Kidney (tissue), 13 donors: ENCODE measurements at regions not wholly inside any gene's neighbourhood (a gene's known extent, or its start where the extent isn't known, plus 50 kb on each side); places are given as distances from the start of the nearest gene placed in this dataset.

Source experiments
- DNase-seq, 5 donors: peaks; one replicate each; pipeline ENCODE4 v3.0.0-alpha.2; 2013 to 2020
- FAIRE-seq: peaks from 2 replicates; lab custom pipeline; 2012; peaks lifted over from hg19 to GRCh38; lab: Jason Lieb, UNC
- H3K27ac ChIP-seq, 2 donors: one replicate each; pipeline ENCODE4 v1.7.0; 2013; ENCODE audit warnings: low read depth in 2 of 2, low read length in 2 of 2, inconsistent platforms in 1 of 2
- H3K27me3 ChIP-seq: one replicate; pipeline ENCODE4 v1.7.1; 2013; ENCODE audit warnings: low read length, inconsistent platforms; ENCODE audit not compliant: control insufficient read depth, insufficient read depth
- H3K36me3 ChIP-seq, 3 donors: one replicate each; pipeline versions ENCODE4 v1.7.0 to v1.7.1; 2013; ENCODE audit warnings: low read length in 3 of 3, control low read depth in 1 of 3, inconsistent platforms in 1 of 3; ENCODE audit not compliant: insufficient read depth in 3 of 3, control insufficient read depth in 2 of 3
- H3K4me1 ChIP-seq, 3 donors: one replicate each; pipeline versions ENCODE4 v1.7.0 to v1.7.1; 2013; ENCODE audit warnings: low read length in 3 of 3, inconsistent platforms in 1 of 3, low read depth in 1 of 3; ENCODE audit not compliant: control insufficient read depth in 2 of 3, insufficient read depth in 2 of 3
- H3K4me3 ChIP-seq, 3 donors: one replicate each; pipeline versions ENCODE4 v1.7.0 to v1.8.1; 2013; ENCODE audit warnings: low read length in 3 of 3, control low read depth in 1 of 3, inconsistent platforms in 1 of 3
- H3K9ac ChIP-seq, 3 donors: one replicate each; pipeline versions ENCODE4 v1.7.0 to v1.7.1; 2013; ENCODE audit warnings: low read length in 3 of 3, control low read depth in 1 of 3, inconsistent platforms in 1 of 3
- H3K9me3 ChIP-seq, 3 donors: one replicate each; pipeline versions ENCODE4 v1.7.0 to v1.7.1; 2013; ENCODE audit warnings: low read length in 3 of 3, control low read depth in 1 of 3, inconsistent platforms in 1 of 3; ENCODE audit not compliant: control insufficient read depth in 2 of 3, insufficient read depth in 1 of 3
- intact Hi-C: fragments of 100-400 bp; cut with DNase I; formaldehyde crosslinking; loops from one replicate; pipeline ENCODE4 v1.11.1; 2022
- TF ChIP-seq, protein P1 (sequence below): IDR thresholded peaks from 3 replicates; pipeline ENCODE4 v1.5.1; 2012; ENCODE audit warnings: mild to moderate bottlenecking, moderate library complexity, borderline replicate concordance; ENCODE audit not compliant: insufficient read depth; ENCODE audit errors: extremely low read depth
- donor health status: control.
- donor health status: control.
- donor health status: control.
- donor health status: control.
- donor health status: control.
- donor health status: DM: yes; HTN: yes; CAD: no.
- donor health status: Normal renal cell carcinoma (clear cell type).

DNA sequence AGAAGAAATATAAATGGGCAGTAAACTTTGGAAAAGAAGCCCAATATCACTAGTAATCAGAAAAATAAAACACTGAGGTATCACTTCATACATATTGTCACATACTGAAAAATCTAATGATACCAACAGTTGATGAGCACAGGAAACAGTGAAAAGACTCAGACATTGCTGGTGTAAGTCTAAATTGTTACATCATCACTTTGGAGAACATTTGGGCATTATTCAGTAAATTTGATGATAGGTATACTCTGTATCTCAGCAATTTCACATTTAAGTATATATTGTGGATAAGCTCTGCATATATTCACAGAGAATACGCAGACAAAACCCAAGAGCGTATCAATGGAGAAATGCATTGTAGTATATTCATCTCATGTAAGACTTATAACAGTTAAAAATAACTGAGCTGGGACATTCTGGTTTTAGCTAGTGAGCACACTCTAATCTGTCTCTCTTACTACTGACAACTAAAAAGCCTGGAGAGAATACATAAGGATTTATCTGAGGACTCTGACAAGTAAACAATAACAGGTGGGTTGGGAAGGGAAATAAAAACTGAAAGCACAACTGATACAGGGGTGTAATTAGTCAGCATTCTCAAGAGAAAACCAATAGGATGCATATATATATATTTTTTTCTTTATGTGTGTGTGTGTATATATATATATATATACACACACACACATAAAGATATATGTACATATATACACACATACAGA is 212.7 kb upstream of the JUN start:
- intact Hi-C loops, result no loop called here
- Histone ChIP-seq H3K27me3 (no peaks in the 10 kb centered on the region), H3K9ac (no peak overlapping the region), H3K36me3 (no peaks in the 10 kb centered on the region), H3K27ac (no peak overlapping the region), H3K4me1 (no peaks in the 10 kb centered on the region), H3K4me3 (no peak overlapping the region), H3K9me3 (no peaks in the 10 kb centered on the region)
- no peak for FAIRE-seq
- TF ChIP-seq, protein P1, sequence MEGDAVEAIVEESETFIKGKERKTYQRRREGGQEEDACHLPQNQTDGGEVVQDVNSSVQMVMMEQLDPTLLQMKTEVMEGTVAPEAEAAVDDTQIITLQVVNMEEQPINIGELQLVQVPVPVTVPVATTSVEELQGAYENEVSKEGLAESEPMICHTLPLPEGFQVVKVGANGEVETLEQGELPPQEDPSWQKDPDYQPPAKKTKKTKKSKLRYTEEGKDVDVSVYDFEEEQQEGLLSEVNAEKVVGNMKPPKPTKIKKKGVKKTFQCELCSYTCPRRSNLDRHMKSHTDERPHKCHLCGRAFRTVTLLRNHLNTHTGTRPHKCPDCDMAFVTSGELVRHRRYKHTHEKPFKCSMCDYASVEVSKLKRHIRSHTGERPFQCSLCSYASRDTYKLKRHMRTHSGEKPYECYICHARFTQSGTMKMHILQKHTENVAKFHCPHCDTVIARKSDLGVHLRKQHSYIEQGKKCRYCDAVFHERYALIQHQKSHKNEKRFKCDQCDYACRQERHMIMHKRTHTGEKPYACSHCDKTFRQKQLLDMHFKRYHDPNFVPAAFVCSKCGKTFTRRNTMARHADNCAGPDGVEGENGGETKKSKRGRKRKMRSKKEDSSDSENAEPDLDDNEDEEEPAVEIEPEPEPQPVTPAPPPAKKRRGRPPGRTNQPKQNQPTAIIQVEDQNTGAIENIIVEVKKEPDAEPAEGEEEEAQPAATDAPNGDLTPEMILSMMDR, result no peak
- DNase-seq, result no peak

DNA sequence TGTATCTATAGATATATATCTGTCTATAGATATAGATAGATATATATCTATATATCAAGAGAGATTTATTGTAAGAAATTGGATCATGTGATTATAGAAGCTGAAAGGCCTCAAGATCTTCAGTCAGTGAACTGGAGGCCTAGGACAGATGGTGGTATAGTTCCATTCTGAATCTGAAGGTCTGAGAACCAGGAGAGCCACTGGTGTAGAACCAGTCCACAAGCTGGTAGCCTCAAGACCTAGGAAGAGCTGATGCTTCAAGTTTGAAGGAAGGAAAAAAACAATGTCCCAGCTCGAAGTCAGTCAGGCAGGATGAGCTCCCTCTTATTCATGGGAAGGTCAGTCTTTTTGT is 213.2 kb upstream of the JUN start:
- TF ChIP-seq, protein P1, result no peak
- H3K9ac ChIP-seq, result no peak overlapping the region
- H3K9me3 ChIP-seq, result no peaks in the 10 kb centered on the region
- intact Hi-C loops, result no loop called here
- DNase-seq (no peak), FAIRE-seq (no peak)
- no peak overlapping the region for H3K27ac ChIP-seq
- H3K4me3 ChIP-seq, result no peak overlapping the region
- no peaks in the 10 kb centered on the region for H3K36me3 ChIP-seq
- no peaks in the 10 kb centered on the region for H3K27me3 ChIP-seq
- H3K4me1 ChIP-seq, result no peaks in the 10 kb centered on the region

DNA sequence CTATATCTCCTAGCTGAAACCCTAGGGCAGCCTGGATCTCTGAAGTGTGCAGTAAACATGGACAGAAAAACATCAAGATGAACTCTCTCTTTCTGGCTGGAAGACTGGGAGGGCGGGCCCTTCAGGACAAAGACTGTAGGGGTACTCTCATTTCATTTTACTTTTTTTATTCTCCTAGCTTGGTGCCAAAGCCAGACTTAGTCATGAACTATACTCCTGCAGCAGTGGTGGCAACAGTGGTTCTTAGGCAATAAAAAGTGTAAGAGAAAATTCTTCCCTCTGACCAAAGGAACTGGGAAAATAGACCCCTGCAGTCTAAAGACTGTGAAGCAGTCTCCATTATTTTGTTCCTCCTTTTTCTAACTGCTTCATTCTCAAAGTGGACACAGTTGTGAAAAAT is 213.8 kb upstream of the JUN start:
- intact Hi-C loops, result no loop called here
- Histone ChIP-seq H3K9me3 (no peaks in the 10 kb centered on the region), H3K9ac (no peak overlapping the region), H3K27me3 (no peaks in the 10 kb centered on the region), H3K36me3 (no peaks in the 10 kb centered on the region), H3K27ac (no peak overlapping the region), H3K4me1 (no peaks in the 10 kb centered on the region), H3K4me3 (no peak overlapping the region)
- no peak for DNase-seq
- TF ChIP-seq, protein P1, result no peak
- no peak for FAIRE-seq

DNA sequence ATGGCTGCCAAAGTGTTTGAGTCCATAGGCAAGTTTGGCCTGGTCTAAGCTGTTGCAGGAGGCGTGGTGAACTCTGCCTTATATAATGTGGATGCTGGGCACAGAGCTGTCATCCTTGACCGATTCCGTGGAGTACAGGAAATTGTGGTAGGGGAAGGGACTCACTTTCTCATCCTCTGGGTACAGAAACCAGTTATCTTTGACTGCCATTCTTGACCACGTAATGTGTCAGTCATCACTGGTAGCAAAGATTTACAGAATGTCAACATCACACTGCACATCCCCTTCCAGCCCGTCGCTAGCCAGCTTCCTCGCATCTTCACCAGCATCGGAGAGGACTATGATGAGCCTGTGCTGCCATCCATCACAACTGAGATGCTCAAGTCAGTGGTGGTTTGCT is 215.8 kb upstream of the JUN start:
- Histone ChIP-seq H3K9ac (no peak overlapping the region), H3K9me3 (no peaks in the 10 kb centered on the region), H3K4me3 (no peak overlapping the region), H3K27ac (no peak overlapping the region), H3K27me3 (no peaks in the 10 kb centered on the region), H3K36me3 (no peaks in the 10 kb centered on the region), H3K4me1 (no peaks in the 10 kb centered on the region)
- no peak for DNase-seq
- FAIRE-seq, result no peak
- TF ChIP-seq, protein P1, result no peak
- intact Hi-C loops, result no loop called here
